ENCODE measurements at regions not wholly inside any gene's neighbourhood (a gene's known extent, or its start where the extent isn't known, plus 50 kb on each side); places are given as distances from the start of the nearest gene placed in this dataset.

DNA sequence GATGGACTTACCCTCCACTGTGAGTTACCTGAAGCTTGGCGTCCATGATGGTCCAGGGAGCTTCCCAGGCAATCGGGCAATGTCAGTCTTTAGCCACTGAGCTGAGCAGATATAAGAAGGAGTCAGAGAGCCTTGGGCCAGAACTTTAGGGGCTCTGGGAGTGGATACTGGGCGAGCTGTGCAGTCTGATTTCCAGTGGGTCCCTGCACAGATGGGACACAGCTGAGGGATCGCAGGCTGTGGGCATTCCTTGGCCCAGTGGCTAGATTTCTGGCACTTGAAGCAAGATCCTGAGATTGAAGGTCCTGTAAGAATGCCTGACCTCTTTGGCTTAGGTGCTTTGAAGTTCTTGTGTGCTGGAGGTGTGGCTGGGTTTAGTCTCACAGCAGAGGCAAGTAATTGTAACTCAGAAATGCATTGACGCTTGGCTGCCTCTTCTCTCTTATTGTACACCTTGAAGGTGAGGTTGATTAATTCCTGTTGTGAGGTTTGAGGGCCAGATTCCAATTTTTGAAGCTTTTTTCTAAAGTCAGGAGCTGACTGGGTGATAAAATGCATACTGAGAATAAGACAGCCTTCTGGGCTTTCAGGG lies 2283.8 kb downstream of the TP53TG3F start:
- TF ChIP-seq ZNF384 (IDR thresholded peaks at IDR 0.05) = no peak
- TF ChIP-seq FOXM1 (IDR thresholded peaks at IDR 0.05; ENCODE audit: borderline replicate concordance) = no peak

Measured in HEK293T (cell line).